ENCODE measurements at regions not wholly inside any gene's neighbourhood (a gene's known extent, or its start where the extent isn't known, plus 50 kb on each side); places are given as distances from the start of the nearest gene placed in this dataset.

- TF ChIP-seq CTCF (conservative IDR thresholded peaks at IDR 0.05 in 1 of 2, IDR thresholded peaks at IDR 0.05 in 1 of 2; ENCODE audit: extremely low read depth in 1 of 2, insufficient read depth in 1 of 2, low read depth in 1 of 2, low read length in 2 of 2): no peak
- no peak for TF ChIP-seq EZH2 (IDR thresholded peaks at IDR 0.05; ENCODE audit: borderline replicate concordance, low read length)
Observed at GRCh38 chr13:103833294-103833852, 767.2 kb upstream of the SLC10A2 start.

Measured in mammary epithelial cell (primary cell).